Mucosa of stomach (tissue), 1 donor: ENCODE measurements at regions not wholly inside any gene's neighbourhood (a gene's known extent, or its start where the extent isn't known, plus 50 kb on each side); places are given as distances from the start of the nearest gene placed in this dataset.

Source experiments
- H3K27me3 ChIP-seq: one replicate; pipeline ENCODE4 v1.7.0; 2013; ENCODE audit warnings: mild to moderate bottlenecking, low read length; ENCODE audit not compliant: control insufficient read depth, insufficient read depth
- H3K36me3 ChIP-seq: one replicate; pipeline ENCODE4 v1.7.0; 2013; ENCODE audit warnings: low read length; ENCODE audit not compliant: control insufficient read depth, insufficient read depth
- H3K4me1 ChIP-seq: one replicate; pipeline ENCODE4 v1.7.0; 2013; ENCODE audit warnings: mild to moderate bottlenecking, low read length; ENCODE audit not compliant: control insufficient read depth, insufficient read depth
- H3K4me3 ChIP-seq: one replicate; pipeline ENCODE4 v1.7.0; 2013; ENCODE audit warnings: low read length
- H3K9ac ChIP-seq: one replicate; pipeline ENCODE4 v1.7.0; 2013; ENCODE audit warnings: mild to moderate bottlenecking, low read length, moderate library complexity
- H3K9me3 ChIP-seq: one replicate; pipeline ENCODE4 v1.7.0; 2013; ENCODE audit warnings: mild to moderate bottlenecking, low read length, moderate library complexity; ENCODE audit not compliant: control insufficient read depth
- donor health status: Pancreatic carcinoma.

DNA sequence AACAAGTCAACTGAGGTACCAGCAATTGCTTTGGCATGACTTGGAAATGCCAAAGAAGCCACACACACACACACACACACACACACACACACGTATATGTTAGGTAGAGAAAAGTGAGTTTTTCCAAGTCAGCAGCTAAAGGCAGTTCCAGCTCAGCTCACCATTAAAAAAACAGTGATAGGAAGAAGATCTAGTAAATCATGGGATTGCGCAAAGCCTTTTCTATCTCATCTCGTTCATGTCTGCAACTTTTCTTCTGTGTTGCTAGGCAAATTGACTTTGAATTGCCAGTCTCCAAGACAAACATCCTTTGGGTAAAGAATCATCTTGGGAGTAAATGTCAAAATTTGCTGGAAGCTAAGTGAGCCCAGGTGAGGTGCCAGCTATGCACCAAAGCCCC is 500.1 kb downstream of the ENC1 start:
- H3K27me3 ChIP-seq: peaks cover 9% of the 10 kb centered on the region

DNA sequence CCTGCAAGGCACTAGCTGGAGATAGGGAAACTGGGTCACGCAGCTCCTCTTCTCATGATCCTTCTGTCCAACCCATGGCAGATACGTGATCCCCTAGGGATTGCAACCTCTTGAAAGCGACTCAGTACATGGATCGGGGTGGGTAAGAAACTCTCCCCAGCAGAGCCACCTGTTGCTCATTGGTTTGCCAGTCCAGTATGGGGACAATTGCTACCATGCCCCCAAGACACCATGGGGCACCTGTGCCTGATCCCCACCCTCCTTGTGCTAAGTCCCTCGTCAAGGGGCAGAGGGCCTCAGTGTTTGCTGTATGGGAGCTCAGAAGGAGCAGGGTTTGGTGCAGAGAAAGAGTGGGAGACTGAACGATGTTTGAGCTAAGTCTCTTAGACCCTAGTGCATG is 500.9 kb downstream of the ENC1 start:
- Histone ChIP-seq H3K36me3 (no peaks in the 10 kb centered on the region), H3K4me3 (no peak overlapping the region), H3K9me3 (no peaks in the 10 kb centered on the region), H3K4me1 (no peaks in the 10 kb centered on the region), H3K27me3 (peaks cover 9% of the 10 kb centered on the region), H3K9ac (no peak overlapping the region)

More for the DNA sequence above, 500.1 kb downstream of the ENC1 start:
- no peak overlapping the region for H3K4me3 ChIP-seq
- no peaks in the 10 kb centered on the region for H3K36me3 ChIP-seq
- no peaks in the 10 kb centered on the region for H3K4me1 ChIP-seq
- H3K9me3 ChIP-seq: no peaks in the 10 kb centered on the region
- H3K9ac ChIP-seq: no peak overlapping the region

DNA sequence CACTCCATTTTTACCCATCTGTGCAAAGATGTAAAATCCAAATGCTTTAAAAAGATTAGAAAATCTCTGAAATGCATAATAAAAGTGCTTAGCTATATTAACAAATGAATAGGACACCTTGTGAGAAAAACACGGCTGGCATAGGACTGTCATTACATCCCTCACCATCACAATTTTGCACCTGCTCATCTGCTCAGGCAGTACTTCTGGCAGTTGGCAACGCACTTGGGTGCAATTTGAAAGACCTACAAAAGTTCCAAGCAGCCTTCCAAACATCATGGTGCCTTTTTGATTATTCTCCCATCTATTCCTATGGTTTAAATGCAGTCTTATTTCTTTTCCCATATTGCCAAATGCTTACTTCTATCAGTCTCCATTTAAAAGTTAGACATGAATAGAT is 501.8 kb downstream of the ENC1 start:
- H3K4me3 ChIP-seq: no peak overlapping the region
- H3K4me1 ChIP-seq: no peaks in the 10 kb centered on the region
- H3K9ac ChIP-seq: no peak overlapping the region
- H3K9me3 ChIP-seq: no peaks in the 10 kb centered on the region
- H3K36me3 ChIP-seq: no peaks in the 10 kb centered on the region
- peaks cover 9% of the 10 kb centered on the region for H3K27me3 ChIP-seq

DNA sequence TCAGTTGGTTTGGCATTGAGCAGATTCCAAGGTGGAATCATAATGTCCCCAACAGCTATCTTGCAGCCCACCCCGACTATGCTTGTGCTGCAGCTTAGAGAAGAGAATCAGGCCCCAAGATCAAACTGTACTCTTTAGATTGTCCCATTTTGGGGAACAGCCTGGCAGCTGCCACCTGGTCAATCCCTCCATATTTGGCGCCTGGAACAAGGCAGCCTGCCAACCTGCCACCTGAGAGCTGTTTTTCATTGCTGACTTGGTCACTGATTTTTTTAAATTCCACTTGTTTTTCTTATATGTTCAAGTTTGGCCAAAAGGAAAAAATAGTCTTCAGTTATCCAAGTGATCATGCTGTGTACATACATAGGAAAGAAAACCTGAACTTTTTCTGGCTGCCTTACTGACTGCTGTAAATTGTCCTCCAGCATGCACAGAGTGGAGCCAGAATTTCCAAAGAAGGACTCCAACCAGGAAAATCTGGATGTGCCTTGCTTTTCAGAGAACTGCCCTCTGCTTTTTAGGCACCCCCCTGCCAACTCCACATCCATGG is 504.2 kb downstream of the ENC1 start:
- Histone ChIP-seq H3K4me3 (no peak overlapping the region), H3K9me3 (no peaks in the 10 kb centered on the region), H3K4me1 (no peaks in the 10 kb centered on the region), H3K9ac (no peak overlapping the region), H3K36me3 (no peaks in the 10 kb centered on the region), H3K27me3 (peaks cover 9% of the 10 kb centered on the region)

DNA sequence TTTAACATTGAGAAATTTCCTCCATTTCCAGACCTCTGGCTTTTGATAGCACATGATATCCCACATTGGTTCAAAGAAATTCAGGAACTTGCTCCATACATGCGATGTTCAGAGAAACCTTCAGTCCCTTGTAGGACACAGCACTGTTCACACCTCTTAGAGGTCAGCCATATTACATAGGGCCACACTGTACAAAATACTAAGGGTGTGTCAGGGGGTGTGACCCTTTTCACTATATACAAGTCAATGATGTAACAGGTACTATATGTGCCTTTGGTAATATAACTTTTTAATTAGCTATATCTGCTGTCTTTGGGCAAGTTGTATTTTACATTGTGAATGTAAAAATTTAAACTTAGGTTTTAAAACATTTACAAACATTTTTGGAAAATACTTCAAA is 505.5 kb downstream of the ENC1 start:
- Histone ChIP-seq H3K4me3 (no peak overlapping the region), H3K9ac (no peak overlapping the region), H3K27me3 (peaks cover 12% of the 10 kb centered on the region), H3K9me3 (no peaks in the 10 kb centered on the region), H3K4me1 (no peaks in the 10 kb centered on the region), H3K36me3 (no peaks in the 10 kb centered on the region)

DNA sequence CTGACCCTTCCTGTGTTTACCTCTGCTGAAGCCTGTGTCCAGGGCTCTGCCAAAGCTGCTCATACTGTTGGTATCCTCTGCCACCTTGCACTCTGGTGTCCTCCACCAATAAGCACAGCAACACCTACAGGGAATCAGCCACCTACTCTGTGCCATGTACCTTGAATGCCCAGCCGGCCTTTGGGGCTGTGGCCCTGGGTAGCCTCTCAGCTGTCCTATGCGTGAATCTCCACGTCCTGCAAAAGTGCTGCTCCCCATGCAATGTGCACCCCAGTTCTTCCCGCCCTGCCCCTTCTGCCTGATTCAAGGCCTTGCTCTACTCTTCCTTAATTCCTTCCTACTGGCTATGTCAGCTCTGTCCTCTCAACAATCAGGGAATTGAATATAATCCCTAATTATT is 506.5 kb downstream of the ARHGEF28 start:
- H3K4me1 ChIP-seq: no peaks in the 10 kb centered on the region
- no peak overlapping the region for H3K4me3 ChIP-seq
- H3K27me3 ChIP-seq: peaks cover 16% of the 10 kb centered on the region
- no peak overlapping the region for H3K9ac ChIP-seq
- no peaks in the 10 kb centered on the region for H3K9me3 ChIP-seq
- no peaks in the 10 kb centered on the region for H3K36me3 ChIP-seq

DNA sequence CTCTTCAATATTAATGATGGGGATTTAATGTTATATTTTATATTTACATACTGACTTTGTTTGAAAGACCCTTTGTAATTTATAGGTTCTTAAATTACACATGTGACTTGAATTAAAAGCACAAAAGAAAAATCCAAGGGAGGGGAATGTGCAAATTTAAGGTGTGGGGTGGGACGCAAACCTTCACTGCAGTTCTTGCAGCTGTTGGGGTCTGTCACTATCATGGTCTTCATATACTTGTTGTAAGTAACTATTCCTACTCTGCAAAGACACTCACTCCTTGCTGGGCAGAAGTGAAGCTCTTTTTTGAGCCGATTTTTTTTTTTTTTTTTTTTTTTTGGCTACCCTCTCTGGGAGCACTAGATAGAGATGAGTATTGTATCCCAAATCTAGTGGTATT is 505.3 kb downstream of the ARHGEF28 start:
- no peaks in the 10 kb centered on the region for H3K36me3 ChIP-seq
- no peaks in the 10 kb centered on the region for H3K4me1 ChIP-seq
- no peak overlapping the region for H3K4me3 ChIP-seq
- H3K9ac ChIP-seq: no peak overlapping the region
- H3K27me3 ChIP-seq: peaks cover 18% of the 10 kb centered on the region
- no peaks in the 10 kb centered on the region for H3K9me3 ChIP-seq

DNA sequence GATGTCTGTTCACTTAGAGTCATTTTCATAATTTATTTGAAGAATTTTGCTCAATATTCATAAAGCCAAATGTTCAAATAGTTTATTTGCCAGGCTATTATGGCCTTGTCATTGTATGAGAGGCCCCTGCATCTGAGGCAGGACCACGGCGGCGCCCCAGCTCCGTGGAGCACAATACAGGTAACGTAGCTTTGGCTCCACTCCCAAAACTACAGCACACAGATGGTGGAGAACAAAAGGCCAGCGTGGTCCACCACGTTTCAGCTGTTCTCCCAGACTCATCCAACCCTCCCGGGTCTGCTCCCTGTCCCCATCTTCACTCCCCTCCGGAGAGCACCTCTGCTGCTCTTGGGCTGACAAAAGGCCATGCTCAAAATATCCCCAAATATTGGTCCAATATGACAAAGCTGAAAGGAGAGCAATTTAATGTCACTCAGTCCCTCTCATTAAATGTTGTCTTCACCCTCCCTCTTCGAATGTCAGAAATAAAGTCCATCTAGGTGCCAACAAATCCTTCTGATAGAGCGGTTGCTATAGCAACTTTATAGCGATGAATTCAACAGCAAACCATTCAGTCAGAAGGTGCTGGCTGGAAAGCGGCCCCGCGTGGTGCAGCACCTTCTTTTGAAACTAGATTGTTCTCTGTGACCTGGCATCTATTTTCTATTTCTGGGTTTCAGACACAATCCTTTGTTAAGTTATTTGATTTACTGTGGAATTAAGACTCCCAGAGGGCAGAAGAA is 504.3 kb downstream of the ARHGEF28 start:
- no peak overlapping the region for H3K4me3 ChIP-seq
- no peak overlapping the region for H3K9ac ChIP-seq
- no peaks in the 10 kb centered on the region for H3K9me3 ChIP-seq
- no peaks in the 10 kb centered on the region for H3K36me3 ChIP-seq
- H3K4me1 ChIP-seq: no peaks in the 10 kb centered on the region
- peaks cover 18% of the 10 kb centered on the region for H3K27me3 ChIP-seq

DNA sequence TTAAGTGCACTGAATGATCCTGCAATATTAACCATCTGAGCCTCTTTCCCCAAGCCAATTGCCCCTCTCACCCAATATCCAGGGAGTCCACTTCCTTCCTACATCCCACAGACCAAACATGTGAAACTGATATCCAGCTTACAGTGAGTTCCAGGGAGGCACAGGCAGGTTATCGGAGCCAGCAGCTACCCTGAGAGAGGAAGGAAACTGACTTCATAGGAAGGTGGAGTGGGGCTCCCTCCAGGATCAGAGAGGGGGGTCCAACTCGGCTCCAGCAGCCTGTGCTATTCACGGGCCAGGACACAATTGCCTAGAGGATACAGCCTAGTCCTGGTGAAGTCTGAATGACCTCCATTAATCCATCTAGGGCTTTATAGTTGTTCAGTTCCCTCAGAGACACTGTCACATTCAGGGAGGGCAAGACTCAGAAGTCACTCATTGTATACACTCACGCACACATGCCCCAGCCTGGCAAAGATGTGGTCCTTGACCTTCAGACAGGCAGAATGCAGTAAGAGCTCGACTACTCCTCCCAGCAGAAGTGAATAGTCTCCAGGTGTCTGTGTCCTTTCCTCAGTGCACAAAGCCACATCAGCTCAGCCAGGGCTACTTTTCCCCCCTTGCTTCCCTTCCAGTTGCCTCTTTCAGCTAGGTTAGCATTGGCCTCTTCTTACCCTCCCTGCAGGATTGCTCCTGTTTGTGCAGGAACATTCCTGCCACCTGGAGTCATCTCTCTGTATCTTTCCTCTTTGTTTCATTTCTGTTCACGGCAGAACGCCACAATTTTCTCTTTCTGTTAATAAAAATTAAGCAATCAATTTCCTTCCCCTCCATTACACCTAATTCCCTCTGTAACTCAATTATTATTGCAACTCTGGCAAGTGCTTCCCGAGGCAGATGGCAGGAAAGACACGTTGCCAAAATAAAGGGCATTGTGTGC is 501.7 kb downstream of the ARHGEF28 start:
- H3K4me3 ChIP-seq: no peak overlapping the region

DNA sequence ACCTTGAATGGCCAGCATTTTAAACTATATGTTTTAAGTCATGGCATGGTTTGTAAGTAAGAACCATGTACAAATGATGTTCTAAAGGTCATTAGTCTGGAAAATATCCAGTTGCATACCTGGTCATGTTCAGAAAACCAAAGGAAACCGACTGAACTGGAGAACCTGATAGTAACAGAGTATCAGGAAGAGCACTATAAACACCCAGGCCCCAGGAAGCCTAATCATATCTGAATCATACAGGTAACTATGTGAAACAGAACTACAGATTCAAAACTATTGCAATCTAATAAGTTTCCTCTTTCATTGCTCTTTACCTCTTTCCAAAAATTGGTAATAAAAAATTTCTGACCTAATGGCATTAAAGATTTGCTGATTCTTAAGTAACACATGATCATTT is 500.3 kb downstream of the ARHGEF28 start:
- no peak overlapping the region for H3K9ac ChIP-seq
- no peaks in the 10 kb centered on the region for H3K4me1 ChIP-seq
- H3K36me3 ChIP-seq: no peaks in the 10 kb centered on the region
- H3K4me3 ChIP-seq: no peak overlapping the region
- peaks cover 33% of the 10 kb centered on the region for H3K27me3 ChIP-seq
- H3K9me3 ChIP-seq: no peaks in the 10 kb centered on the region

More for the DNA sequence above, 501.7 kb downstream of the ARHGEF28 start:
- Histone ChIP-seq H3K9ac (no peak overlapping the region), H3K27me3 (peaks cover 24% of the 10 kb centered on the region), H3K4me1 (no peaks in the 10 kb centered on the region), H3K9me3 (no peaks in the 10 kb centered on the region), H3K36me3 (no peaks in the 10 kb centered on the region)

DNA sequence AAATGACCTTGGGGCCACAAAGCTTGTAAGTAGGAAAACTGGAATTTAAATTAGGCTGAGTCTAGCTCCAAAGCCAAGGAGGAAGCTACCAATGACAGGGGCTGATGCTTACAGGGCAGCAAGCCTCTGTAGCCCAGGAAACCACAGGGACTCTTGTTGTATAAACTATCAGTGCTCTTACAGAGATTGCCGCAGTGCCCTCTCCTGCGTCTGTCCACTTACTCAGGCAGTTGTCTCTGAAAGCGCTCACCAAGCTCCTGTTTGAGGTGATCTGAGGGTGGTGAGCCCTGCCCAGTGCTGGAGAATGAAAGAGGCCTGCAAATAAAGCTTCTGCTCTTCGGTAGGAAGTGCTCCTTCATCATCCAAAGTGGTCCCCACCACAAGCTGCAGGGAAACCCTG is 498.8 kb downstream of the ARHGEF28 start:
- Histone ChIP-seq H3K9me3 (no peaks in the 10 kb centered on the region), H3K36me3 (no peaks in the 10 kb centered on the region), H3K4me1 (no peaks in the 10 kb centered on the region), H3K27me3 (peaks cover 28% of the 10 kb centered on the region), H3K4me3 (no peak overlapping the region), H3K9ac (no peak overlapping the region)

DNA sequence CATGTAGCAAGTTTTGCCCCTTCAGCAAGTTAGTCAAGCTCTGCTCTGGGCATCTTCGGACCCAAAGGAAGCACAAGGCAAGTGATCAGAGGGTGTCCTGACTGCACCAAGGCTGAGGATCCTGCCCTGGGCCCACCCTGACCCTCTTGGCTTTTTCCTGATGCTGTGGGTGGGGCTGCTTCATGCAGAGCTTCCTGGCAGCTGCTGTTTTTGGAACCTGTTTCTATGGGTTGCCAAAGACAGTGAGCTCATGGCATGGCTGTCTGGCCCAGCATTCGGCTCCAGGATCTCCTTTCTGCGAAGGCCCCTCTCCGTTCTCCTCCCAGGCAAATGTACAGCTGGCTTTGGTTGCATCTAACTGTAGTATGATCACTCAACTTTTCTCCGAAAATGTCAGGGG is 497.9 kb downstream of the ARHGEF28 start:
- Histone ChIP-seq H3K9me3 (no peaks in the 10 kb centered on the region), H3K9ac (no peak overlapping the region), H3K27me3 (peaks cover 26% of the 10 kb centered on the region), H3K4me3 (no peak overlapping the region), H3K4me1 (no peaks in the 10 kb centered on the region), H3K36me3 (no peaks in the 10 kb centered on the region)
